ENCODE measurements at regions not wholly inside any gene's neighbourhood (a gene's known extent, or its start where the extent isn't known, plus 50 kb on each side); places are given as distances from the start of the nearest gene placed in this dataset.

GRCh38 chr9:115262477-115262876 lies 144.5 kb upstream of the TNC start:
- DNase-seq, result peak; percentile 68

GRCh38 chr9:115262952-115263351 lies 145.0 kb upstream of the TNC start:
- DNase-seq, result no peak

- no peak for DNase-seq
Measured at GRCh38 chr9:115263371-115264075, 145.6 kb upstream of the TNC start.

GRCh38 chr9:115264313-115264712 lies 146.4 kb upstream of the TNC start:
- DNase-seq, result no peak

- peak; percentile 34 for DNase-seq
Measured at GRCh38 chr9:115267790-115268189, 149.8 kb upstream of the TNC start.

- DNase-seq, result no peak
Measured at GRCh38 chr9:115275753-115276152, 157.8 kb upstream of the TNC start.

- no peak for DNase-seq
Measured at GRCh38 chr9:115276621-115277020, 158.7 kb upstream of the TNC start.

GRCh38 chr9:115277301-115277700 lies 159.3 kb upstream of the TNC start:
- DNase-seq, result no peak

GRCh38 chr9:115278326-115279035 lies 160.5 kb upstream of the TNC start:
- DNase-seq, result no peak

- DNase-seq, result no peak
Measured at GRCh38 chr9:115283395-115283794, 165.4 kb upstream of the TNC start.

GRCh38 chr9:115285836-115286235 lies 167.9 kb upstream of the TNC start:
- no peak for DNase-seq

- no peak for DNase-seq
Measured at GRCh38 chr9:115286411-115286810, 168.5 kb upstream of the TNC start.

- no peak for DNase-seq
Measured at GRCh38 chr9:115289757-115290208, 171.8 kb upstream of the TNC start.

GRCh38 chr9:115291841-115292240 lies 173.9 kb upstream of the TNC start:
- DNase-seq, result no peak

- DNase-seq, result peak; percentile 63
Measured at GRCh38 chr9:115292584-115293279, 174.8 kb upstream of the TNC start.

GRCh38 chr9:115295734-115296133 lies 177.8 kb upstream of the TNC start:
- no peak for DNase-seq

GRCh38 chr9:115296831-115297565 lies 179.0 kb upstream of the TNC start:
- no peak for DNase-seq

- DNase-seq, result no peak
Measured at GRCh38 chr9:115300116-115300515, 182.2 kb upstream of the TNC start.

GRCh38 chr9:115300874-115301273 lies 182.9 kb upstream of the TNC start:
- peak; percentile 60 for DNase-seq

GRCh38 chr9:115301581-115301980 lies 183.6 kb upstream of the TNC start:
- no peak for DNase-seq

- no peak for DNase-seq
Measured at GRCh38 chr9:115305543-115305942, 187.6 kb upstream of the TNC start.

- DNase-seq, result no peak
Measured at GRCh38 chr9:115306865-115307264, 188.9 kb upstream of the TNC start.

- DNase-seq, result no peak
Measured at GRCh38 chr9:115313545-115313944, 195.6 kb upstream of the TNC start.
